HUES64 (cell line): ENCODE measurements at regions not wholly inside any gene's neighbourhood (a gene's known extent, or its start where the extent isn't known, plus 50 kb on each side); places are given as distances from the start of the nearest gene placed in this dataset.

Experiments
- H3K27ac ChIP-seq: 2 replicates; pipeline ENCODE4 v1.7.0; 2013; ENCODE audit warnings: low read depth, low read length, inconsistent platforms
- H3K27me3 ChIP-seq: 2 replicates; pipeline ENCODE4 v1.6.1; 2013; ENCODE audit warnings: mild to moderate bottlenecking, low read length; ENCODE audit not compliant: insufficient read depth
- H3K36me3 ChIP-seq: 2 replicates; pipeline ENCODE4 v1.6.1; 2013; ENCODE audit warnings: mild to moderate bottlenecking, low read length; ENCODE audit not compliant: insufficient read depth
- H3K4me1 ChIP-seq: 2 replicates; pipeline ENCODE4 v1.6.1; 2013; ENCODE audit warnings: mild to moderate bottlenecking, low read length, moderate library complexity; ENCODE audit not compliant: insufficient read depth
- H3K4me3 ChIP-seq: 2 replicates; pipeline ENCODE4 v1.5.1; 2013; ENCODE audit warnings: mild to moderate bottlenecking, low read length, moderate library complexity
- H3K9ac ChIP-seq: 2 replicates; pipeline ENCODE4 v1.6.1; 2013; ENCODE audit warnings: mild to moderate bottlenecking, low read depth, low read length
- H3K9me3 ChIP-seq: 2 replicates; pipeline ENCODE4 v1.6.1; 2013; ENCODE audit warnings: low read depth, low read length; ENCODE audit not compliant: insufficient read depth
- WGBS: fragments of 150-250, 120-280 bp; methylation state at CpG from one replicate; pipeline ENCODE4 v1.1.7; 2013; ENCODE audit warnings: missing lambda C conversion rate; 5-methylcytosine and 5-hydroxymethylcytosine counted together

- Histone ChIP-seq H3K4me3 (no peak overlapping the region), H3K9me3 (no peaks in the 10 kb centered on the region), H3K27ac (no peak overlapping the region), H3K27me3 (no peaks in the 10 kb centered on the region), H3K9ac (no peak overlapping the region), H3K36me3 (no peaks in the 10 kb centered on the region), H3K4me1 (no peaks in the 10 kb centered on the region; the same call in 1 of the 2 replicates)
- 92% methylated on average over 8 of the region's 8 CpGs for WGBS
Measured at GRCh38 chr12:65631621-65632111, 192.6 kb upstream of the HMGA2 start.

- Histone ChIP-seq H3K4me1 (no peaks in the 10 kb centered on the region; the same call in 1 of the 2 replicates), H3K27ac (no peak overlapping the region), H3K27me3 (no peaks in the 10 kb centered on the region), H3K4me3 (no peak overlapping the region), H3K9me3 (no peaks in the 10 kb centered on the region), H3K36me3 (no peaks in the 10 kb centered on the region), H3K9ac (no peak overlapping the region)
- 93% methylated on average over 5 of the region's 5 CpGs for WGBS
Measured at GRCh38 chr12:65632131-65632855, 192.0 kb upstream of the HMGA2 start.

GRCh38 chr12:65634061-65634460 is 190.2 kb upstream of the HMGA2 start:
- no peaks in the 10 kb centered on the region for H3K27me3 ChIP-seq
- H3K27ac ChIP-seq: no peak overlapping the region
- no peaks in the 10 kb centered on the region for H3K36me3 ChIP-seq
- H3K4me1 ChIP-seq: no peaks in the 10 kb centered on the region; the same call in 1 of the 2 replicates
- H3K9ac ChIP-seq: no peak overlapping the region
- no peaks in the 10 kb centered on the region for H3K9me3 ChIP-seq
- 95% methylated on average over 3 of the region's 3 CpGs for WGBS
- no peak overlapping the region for H3K4me3 ChIP-seq

- no peak overlapping the region for H3K9ac ChIP-seq
- WGBS: 93% methylated on average over 4 of the region's 6 CpGs
- no peaks in the 10 kb centered on the region; the same call in 1 of the 2 replicates for H3K4me1 ChIP-seq
- H3K36me3 ChIP-seq: no peaks in the 10 kb centered on the region
- no peaks in the 10 kb centered on the region for H3K27me3 ChIP-seq
- H3K27ac ChIP-seq: no peak overlapping the region
- no peaks in the 10 kb centered on the region for H3K9me3 ChIP-seq
- no peak overlapping the region for H3K4me3 ChIP-seq
Measured at GRCh38 chr12:65634626-65635331, 189.5 kb upstream of the HMGA2 start.

- H3K4me1 ChIP-seq: peaks cover 4% of the 10 kb centered on the region; the same call in 1 of the 2 replicates
- WGBS: 99% methylated on average over 1 of the region's 1 CpG
- no peak overlapping the region for H3K27ac ChIP-seq
- H3K9me3 ChIP-seq: no peaks in the 10 kb centered on the region
- H3K36me3 ChIP-seq: no peaks in the 10 kb centered on the region
- no peaks in the 10 kb centered on the region for H3K27me3 ChIP-seq
- no peak overlapping the region for H3K9ac ChIP-seq
- no peak overlapping the region for H3K4me3 ChIP-seq
Measured at GRCh38 chr12:65636436-65636835, 187.8 kb upstream of the HMGA2 start.

- H3K4me3 ChIP-seq: no peak overlapping the region
- no peak overlapping the region for H3K27ac ChIP-seq
- 80% methylated on average over 1 of the region's 2 CpGs for WGBS
- no peaks in the 10 kb centered on the region for H3K36me3 ChIP-seq
- H3K27me3 ChIP-seq: no peaks in the 10 kb centered on the region
- 0 out of 2 replicates have a peak, but pooled peaks cover 4% of the 10 kb centered on the region for H3K4me1 ChIP-seq
- no peak overlapping the region for H3K9ac ChIP-seq
- no peaks in the 10 kb centered on the region for H3K9me3 ChIP-seq
Measured at GRCh38 chr12:65637150-65637549, 187.1 kb upstream of the HMGA2 start.

GRCh38 chr12:65637774-65638173 is 186.5 kb upstream of the HMGA2 start:
- Histone ChIP-seq H3K9me3 (no peaks in the 10 kb centered on the region), H3K27ac (no peak overlapping the region), H3K4me3 (no peak overlapping the region), H3K36me3 (no peaks in the 10 kb centered on the region), H3K9ac (no peak overlapping the region), H3K27me3 (no peaks in the 10 kb centered on the region), H3K4me1 (0 out of 2 replicates have a peak, but pooled peaks cover 4% of the 10 kb centered on the region)
- 100% methylated on average over 3 of the region's 5 CpGs for whole genome bisulfite sequencing

GRCh38 chr12:65638324-65638723 is 186.0 kb upstream of the HMGA2 start:
- no peaks in the 10 kb centered on the region for H3K36me3 ChIP-seq
- no peak overlapping the region for H3K27ac ChIP-seq
- H3K4me3 ChIP-seq: no peak overlapping the region
- H3K27me3 ChIP-seq: no peaks in the 10 kb centered on the region
- H3K9me3 ChIP-seq: no peaks in the 10 kb centered on the region
- H3K9ac ChIP-seq: no peak overlapping the region
- H3K4me1 ChIP-seq: 0 out of 2 replicates have a peak, but pooled peaks cover 4% of the 10 kb centered on the region

- Histone ChIP-seq H3K36me3 (no peaks in the 10 kb centered on the region), H3K9me3 (no peaks in the 10 kb centered on the region), H3K9ac (no peak overlapping the region), H3K4me1 (0 out of 2 replicates have a peak, but pooled peaks cover 4% of the 10 kb centered on the region), H3K27ac (no peak overlapping the region), H3K4me3 (no peak overlapping the region), H3K27me3 (no peaks in the 10 kb centered on the region)
- 90% methylated on average over 3 of the region's 3 CpGs for WGBS
Measured at GRCh38 chr12:65640489-65640901, 183.8 kb upstream of the HMGA2 start.

GRCh38 chr12:65642061-65642661 is 182.1 kb upstream of the HMGA2 start:
- no peaks in the 10 kb centered on the region for H3K9me3 ChIP-seq
- WGBS: 93% methylated on average over 4 of the region's 5 CpGs
- H3K36me3 ChIP-seq: no peaks in the 10 kb centered on the region
- no peak overlapping the region for H3K9ac ChIP-seq
- H3K4me3 ChIP-seq: no peak overlapping the region
- H3K27me3 ChIP-seq: no peaks in the 10 kb centered on the region
- 0 out of 2 replicates have a peak, but pooled peaks cover 4% of the 10 kb centered on the region for H3K4me1 ChIP-seq
- H3K27ac ChIP-seq: no peak overlapping the region

GRCh38 chr12:65643171-65643570 is 181.1 kb upstream of the HMGA2 start:
- H3K36me3 ChIP-seq: no peaks in the 10 kb centered on the region
- no peak overlapping the region for H3K27ac ChIP-seq
- H3K9ac ChIP-seq: no peak overlapping the region
- no peak overlapping the region for H3K4me3 ChIP-seq
- no peaks in the 10 kb centered on the region for H3K9me3 ChIP-seq
- H3K4me1 ChIP-seq: 0 out of 2 replicates have a peak, but pooled peaks cover 4% of the 10 kb centered on the region
- no peaks in the 10 kb centered on the region for H3K27me3 ChIP-seq
